Fibroblast of peridontal ligament (primary cell): ENCODE measurements at regions not wholly inside any gene's neighbourhood (a gene's known extent, or its start where the extent isn't known, plus 50 kb on each side); places are given as distances from the start of the nearest gene placed in this dataset.

ENCODE experiments used
- DNase-seq: peaks from one replicate; pipeline ENCODE4 v3.0.0-alpha.2; 2010; ENCODE audit errors: extremely low read depth

DNA sequence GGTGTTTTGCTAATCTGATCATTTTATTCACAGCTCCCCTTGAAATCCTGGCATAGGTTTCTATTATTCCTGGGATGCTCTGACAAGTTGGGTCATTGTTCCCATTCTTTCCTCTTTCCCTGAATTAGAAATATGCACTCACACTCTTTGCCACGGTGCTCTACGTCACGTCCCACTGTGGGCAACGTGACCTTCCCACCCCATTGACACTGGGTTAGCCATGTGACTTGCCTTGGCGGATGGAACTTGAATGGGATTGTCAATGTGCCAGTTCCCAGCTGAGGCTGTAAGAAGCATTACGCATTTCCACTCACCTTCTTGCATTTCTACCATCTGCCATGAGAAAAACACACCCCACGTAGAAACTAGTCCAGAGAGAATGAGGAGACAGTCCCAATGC lies 492.4 kb downstream of the SHISA9 start:
- DNase-seq = no peak

DNA sequence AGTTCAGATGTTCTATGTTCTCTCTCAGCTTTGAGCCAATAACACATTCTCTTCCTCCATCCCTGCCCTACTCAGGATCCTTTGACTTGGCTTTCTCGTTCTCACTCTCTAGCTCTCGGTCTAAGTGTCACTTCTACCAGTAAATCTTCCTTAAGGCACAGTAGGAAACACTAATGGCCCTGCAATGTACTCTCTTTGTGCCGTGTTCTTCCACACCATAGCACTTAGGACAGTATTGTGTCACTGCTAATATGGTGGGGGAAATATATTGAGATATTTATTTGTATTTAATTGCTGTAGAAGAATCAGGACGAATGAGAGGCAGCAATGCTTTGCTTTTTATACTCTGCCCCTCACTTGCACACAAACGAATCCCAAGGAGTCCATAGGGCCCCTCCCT lies 493.1 kb downstream of the SHISA9 start:
- no peak for DNase-seq

DNA sequence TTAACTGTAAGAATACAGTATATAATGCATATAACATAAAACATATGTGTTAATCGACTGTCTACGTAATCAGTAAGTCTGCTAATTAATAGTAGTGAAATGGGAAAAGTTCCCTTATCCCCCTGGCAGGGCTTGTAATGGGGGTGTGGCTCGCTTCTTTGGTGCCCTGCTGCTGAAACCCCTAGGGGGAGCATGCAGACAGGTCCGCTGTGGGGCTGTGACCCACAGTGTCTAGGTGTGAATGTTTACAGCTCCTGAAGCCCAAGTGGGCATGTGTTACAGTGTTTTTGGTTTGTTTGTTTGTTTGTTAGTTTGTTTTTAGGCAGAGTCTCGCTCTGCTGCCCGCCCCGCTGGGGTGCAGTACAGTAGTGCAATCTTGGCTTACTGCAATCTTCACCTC lies 495.7 kb downstream of the SHISA9 start:
- DNase-seq = no peak

DNA sequence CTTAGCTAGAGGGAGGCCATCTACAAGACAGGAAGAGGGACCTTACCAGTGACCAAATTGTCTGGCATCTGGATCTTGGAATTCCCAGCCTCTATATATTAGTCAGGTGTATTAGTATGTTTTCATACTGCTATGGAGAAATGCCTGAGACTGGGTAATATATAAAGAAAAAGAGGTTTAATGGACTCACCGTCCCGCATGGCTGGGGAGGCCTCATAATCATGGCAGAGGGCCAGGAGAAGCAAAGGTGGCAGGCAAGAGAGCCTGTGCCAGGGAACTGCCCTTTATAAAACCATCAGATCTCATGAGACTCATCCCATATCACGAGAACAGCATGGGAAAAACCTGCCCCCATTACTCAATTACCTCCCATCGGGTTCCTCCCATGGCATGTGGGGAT lies 500.2 kb downstream of the SHISA9 start:
- no peak for DNase-seq

DNA sequence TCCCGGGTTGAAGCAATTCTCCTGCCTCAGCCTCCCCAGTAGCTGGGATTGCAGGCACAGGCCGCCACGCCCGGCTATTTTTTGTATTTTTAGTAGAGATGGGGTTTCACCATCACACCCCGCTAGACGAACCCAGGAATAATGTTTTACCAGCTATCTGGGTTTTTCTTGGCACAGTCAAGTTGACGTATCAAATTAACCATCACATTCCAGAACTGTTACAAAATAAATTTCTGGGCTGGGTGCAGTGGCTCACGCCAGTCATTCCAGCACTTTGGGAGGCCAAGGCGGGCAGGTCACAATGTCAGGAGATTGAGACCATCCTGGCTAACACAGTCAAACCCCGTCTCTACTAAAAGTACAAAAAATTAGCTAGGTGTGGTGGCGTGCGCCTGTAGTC lies 501.2 kb downstream of the SHISA9 start:
- no peak for DNase-seq

DNA sequence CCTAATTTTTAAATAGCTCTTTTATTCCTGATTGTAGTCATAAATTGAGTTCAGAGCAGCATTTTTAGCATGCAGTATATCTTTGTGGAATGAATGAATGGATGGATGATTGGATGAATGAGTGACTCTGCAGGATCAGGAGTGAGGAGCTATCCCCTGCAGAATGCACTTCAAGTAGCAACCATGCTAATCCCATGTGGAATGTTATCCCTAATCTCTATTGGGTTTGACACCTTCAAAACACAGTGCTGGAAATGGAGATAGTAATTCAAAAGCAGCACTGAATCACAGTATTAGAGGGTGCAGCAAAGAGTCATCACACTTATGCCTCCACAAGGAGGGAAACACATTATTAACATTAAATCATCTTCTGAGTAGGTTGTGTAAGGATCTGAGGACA lies 501.9 kb downstream of the SHISA9 start:
- no peak for DNase-seq

DNA sequence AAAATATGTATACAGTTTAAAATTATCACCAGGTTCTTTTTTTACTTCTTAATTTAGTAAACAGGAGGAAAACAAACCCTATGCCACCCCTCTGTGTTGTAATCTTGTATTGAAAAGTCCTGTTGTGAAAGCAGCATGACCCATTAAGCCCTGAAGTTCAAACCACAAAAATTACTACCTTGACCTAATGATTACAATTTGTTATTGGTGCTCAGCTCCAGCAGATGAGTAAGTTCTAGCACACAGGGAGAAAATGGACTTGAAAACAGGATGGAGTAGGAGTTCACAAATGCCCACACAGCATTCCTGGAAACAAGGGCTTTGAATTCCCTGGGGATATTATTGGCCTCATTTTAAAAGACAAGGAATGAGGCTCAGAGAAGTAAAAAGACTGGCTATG lies 505.8 kb upstream of the ERCC4 start:
- DNase-seq = no peak

DNA sequence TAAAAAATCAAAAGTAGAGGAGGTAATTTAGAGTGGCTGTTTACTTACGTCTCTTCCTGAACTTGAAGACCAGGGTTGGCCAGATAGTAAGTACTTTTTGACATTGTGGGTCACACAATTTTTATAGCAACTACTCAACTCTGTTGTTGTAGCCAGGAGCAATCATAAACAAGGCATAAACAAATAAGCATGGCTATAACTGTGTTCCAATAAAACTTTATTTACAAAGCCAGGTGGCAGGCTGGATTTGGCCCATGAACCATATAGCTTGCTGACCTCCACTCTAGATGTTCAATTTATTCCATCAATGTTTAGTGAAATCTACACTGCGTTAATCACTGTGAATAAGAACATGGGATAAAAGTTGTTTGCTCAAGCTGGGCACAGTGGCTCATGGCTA lies 500.4 kb upstream of the ERCC4 start:
- no peak for DNase-seq

DNA sequence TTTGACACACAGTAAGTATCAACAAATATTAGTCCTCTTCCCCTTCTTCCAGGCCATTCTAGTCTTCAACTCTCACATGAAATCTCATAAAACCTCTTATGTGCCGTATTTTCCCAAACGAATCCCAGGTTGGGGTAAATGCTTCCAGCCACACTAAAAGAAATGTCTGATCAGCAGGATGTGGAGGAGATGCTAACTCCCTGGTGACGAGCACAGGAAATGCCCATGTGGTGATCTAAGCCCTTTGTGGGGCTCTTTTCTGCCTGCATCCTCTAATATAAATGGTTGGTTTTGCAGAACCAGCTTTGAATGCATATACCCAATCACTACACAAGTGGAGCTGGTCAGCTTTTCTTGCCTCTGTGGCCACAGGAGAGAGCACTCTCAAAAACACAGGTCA lies 498.2 kb upstream of the ERCC4 start:
- DNase-seq = no peak

DNA sequence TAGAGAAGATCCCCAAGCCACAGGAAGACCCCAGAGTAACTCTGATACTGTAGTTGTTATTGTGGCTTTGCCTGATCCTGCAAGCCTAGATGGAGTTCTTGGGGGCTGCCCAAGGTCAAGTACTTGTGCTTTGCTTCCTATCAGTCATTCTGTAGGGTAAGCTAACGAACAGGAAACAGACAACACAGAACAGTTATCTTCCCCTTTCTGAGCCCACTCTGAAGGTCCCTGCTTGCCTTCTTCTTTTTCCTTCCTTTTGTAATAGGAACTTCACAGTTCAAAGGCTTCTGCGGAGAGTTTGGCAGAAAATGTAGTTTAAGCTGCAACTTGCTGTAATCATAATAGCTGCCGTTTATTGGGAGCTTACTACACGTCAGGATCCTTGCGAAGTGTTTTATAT lies 494.1 kb upstream of the ERCC4 start:
- no peak for DNase-seq

DNA sequence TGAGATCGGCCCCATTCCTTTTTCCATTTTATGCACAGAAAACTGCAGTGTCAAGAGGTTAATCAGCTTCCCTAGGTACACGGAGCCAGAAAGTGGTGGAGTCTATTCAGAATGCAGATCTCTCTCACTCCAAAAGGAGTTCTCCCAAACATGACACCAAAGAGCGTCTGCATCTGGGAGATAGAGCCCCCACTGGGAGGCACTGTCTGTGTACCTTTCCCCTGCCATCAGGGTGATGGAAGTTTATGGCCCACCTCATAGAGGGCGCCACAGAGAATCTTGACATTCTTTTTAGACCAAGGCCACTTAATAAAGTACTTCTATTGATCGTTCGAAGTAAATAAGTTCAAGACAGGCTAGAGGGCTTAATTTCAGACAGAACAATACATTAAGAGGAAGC lies 493.7 kb upstream of the ERCC4 start:
- no peak for DNase-seq

DNA sequence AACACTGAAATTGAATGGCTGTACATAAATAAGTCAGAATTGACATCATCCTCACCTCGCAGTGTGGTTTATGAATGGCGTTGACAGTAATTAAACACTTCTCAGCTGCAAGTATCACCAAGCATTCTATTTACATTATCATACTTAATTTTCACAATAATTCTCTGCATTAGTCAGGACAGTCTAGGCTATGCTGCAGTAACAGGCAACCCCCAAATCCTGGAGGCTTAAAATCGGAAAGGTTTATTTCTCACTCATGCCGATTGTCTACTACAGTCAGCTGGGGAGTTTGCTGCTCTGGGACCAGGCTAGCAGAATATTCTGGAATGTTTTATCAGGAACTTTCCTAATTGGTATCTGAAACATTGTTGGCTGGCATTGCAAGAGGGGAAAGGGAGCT lies 493.2 kb upstream of the ERCC4 start:
- DNase-seq = no peak

DNA sequence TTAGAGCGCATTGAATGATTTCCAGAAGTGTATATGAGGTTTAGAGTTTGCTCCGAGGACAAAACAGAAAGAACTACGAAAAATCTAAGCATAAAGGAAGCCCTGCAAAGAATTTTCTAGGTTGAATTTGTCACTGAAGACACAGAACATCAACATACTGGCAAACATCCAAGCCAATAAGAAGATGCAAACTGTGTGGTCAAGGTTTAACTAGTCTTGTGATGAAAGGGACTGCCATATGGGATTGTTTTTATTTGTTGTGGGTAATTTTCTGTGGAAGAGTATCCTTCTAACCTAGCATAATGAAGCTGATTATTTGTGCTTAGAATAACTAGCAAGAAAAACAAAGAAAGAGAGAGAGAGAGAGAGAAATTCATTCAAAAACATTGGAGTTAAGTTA lies 492.0 kb upstream of the ERCC4 start:
- no peak for DNase-seq

DNA sequence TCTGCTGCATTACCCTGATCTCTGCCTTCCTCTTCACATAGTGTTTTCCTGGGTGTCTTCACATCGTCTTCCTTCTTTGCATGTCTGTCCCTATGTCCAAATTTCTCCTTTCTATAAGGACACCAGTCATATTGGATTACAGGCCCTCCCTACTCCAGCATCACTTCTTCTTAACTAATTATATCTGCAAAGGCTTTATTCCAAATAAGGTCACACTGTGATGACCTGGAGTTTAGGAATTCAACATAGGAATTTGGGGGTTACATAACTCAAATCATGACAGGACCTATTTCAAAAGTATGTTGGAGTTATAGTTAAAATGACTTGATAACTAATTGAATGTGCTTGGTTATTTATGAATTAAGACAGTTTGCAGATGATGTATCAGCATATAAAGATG lies 490.5 kb upstream of the ERCC4 start:
- no peak for DNase-seq

DNA sequence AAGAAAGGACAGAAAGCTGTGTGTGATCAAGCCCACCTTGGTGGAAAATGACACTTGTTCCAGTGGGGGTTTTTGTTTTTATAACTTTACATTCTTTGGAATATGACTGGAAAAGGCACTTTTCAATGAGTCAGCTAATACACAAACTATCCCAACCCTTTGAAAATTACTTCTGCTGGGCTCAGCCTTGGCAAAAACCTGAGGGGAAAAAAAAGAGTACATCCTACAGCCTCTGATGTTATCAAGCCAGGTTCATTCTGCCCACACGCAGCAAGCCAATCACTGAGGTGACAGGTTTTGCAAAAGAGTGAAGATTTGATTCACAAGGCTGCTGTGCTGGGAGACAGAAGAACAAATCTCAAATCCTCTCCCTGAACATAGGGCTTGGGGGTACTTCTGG lies 484.5 kb upstream of the ERCC4 start:
- no peak for DNase-seq

DNA sequence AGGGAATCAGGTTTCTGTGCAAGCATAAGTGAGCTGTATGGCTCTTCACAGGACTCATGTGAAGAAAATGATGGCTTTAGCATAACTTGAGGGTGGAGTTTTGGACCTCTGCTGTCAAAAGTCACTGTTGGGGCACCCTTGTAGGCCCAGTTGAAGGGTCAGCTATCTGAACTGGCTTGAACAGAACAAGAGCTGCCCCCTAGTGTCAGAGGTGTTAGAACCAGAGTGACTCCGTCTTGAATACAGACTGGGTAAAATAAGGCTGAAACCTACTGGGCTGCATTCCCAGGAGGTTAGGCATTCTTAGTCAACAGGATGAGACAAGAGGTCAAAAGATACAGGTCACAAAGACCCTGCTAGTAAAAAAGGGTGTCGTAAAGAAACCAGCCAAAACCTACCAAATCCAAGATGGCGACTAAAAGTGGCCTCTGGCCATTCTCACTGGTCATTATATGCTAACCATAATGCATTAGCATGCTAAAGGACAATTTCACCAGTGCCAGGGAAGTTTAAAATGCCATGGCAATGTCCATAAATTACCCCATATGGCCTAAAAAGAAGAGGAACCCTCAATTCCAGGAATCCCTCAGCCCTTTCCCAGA lies 484.0 kb upstream of the ERCC4 start:
- no peak for DNase-seq

DNA sequence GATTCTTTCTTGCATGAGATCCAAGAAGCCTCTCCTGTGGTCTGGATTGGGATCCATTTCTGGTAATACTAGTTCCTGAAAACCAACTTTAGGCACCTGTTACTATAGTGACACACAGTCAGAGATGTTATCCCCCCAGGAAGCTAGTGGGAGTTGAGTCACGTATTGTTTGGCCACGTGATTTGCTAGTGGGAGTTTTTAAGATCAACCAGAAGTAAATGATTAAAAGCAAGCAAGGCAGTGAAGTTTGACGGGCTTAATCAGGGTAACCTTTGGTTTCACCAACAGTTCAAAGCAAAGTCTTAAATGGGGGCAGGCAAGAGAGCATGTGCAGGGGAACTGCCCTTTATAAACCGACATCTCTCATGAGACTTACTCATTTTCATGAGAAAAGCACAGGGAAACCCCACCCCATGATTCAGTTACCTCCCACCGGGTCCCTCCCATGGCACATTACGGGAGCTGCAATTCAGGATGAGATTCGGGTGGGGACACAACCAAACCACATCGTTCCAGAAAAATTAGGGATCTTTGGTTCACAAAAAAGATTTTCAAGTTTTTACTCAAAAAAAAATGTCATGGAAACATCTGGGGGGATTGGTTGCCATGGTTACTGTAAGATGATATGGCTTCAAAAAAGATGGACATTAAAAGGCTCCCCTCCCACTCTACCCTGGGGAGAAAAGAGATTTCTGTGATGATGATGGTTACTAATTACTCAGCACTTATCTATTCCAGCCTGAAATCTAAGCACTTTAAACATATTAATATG lies 483.1 kb upstream of the ERCC4 start:
- DNase-seq = no peak

DNA sequence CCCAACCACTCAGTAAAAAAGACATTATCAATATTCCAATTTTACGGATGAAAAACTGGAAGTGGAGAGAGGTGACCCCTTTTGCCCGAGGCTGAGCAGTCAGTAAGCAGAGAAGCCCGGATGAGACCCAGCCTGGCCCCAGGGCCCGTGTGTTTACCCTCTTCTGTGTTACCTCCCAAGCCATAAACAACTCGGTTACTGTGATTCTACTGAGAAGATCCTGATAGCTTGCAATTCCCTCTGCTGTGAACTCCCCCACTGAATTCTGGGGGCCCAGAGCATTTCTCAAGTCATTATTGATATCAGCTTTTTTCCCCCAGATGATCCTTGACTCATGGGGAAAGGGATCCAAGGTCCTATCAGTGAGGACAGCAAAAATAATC lies 482.6 kb upstream of the ERCC4 start:
- DNase-seq = no peak

DNA sequence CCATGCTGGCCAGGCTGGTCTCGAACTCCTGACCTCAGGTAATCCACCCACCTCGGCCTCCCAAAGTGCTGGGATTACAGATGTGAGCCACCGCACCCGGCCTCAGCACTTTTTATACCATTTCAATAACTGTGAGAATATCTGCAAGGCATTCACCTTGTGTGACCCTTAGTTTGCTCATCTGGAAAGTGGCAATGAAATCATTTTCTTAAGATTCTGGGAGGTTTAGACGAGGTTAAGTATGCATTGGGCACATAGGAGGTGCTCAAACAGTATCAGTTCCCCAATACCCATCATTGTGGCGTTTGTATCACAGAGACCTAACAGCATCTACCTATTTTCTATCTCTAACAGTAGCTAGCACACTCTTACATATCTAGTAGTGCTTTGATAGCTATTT lies 481.9 kb upstream of the ERCC4 start:
- DNase-seq = no peak

DNA sequence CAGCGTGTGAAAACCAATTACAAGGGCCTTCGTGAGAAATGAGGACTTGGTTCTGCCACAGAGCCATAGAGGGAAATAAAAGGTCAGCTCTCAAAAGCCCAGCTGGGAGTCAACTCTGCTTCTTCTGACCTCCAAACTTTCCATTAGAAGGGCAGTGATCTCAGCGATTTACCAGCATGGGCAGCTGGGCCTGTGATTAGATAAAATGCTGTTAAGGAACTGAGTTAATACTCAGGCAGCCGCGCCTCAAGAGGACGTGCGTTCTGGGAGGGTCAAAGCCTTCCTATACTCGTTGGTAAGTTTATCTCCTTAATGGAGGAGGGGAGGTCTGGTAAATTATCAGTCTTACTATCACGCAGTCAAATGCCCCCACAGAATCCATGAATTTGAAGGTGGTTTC lies 480.2 kb upstream of the ERCC4 start:
- no peak for DNase-seq

DNA sequence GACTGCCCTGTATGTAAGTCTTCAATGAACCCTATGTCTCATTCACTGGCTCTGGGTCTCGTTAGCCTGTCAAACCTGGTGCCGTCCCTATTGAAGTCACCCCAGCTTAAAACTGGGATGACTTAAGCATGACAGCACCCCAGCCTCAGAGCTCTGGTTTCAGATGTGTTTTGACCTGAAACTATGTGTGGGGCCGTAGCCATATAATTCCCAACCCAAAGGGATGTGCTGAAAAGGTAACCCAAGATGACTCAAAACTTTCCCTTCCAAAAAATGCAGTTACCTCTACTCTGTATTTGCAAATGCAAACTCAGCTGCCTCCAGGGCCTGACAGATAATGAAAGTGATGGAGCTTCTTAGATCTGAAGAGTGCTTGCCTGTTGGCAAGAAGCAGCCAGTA lies 478.3 kb upstream of the ERCC4 start:
- no peak for DNase-seq

DNA sequence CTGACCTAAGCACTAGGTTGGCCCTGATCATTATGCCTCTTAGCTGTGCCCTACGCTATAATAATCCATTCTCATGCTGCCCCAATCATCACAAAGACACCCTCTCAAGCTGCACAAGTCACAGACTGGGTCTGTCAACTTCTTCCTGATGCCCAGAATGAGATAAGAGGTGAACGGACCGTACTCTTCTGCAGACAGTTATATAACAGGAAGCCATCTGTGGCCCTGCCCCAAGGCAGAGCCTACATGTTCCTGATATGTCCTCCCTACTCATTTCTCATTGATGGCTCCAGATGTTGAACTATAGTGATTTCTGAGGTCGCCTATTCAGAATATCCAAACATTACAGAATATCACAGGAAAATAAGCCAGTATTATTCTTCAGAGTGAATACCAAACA lies 471.6 kb upstream of the ERCC4 start:
- DNase-seq = no peak

DNA sequence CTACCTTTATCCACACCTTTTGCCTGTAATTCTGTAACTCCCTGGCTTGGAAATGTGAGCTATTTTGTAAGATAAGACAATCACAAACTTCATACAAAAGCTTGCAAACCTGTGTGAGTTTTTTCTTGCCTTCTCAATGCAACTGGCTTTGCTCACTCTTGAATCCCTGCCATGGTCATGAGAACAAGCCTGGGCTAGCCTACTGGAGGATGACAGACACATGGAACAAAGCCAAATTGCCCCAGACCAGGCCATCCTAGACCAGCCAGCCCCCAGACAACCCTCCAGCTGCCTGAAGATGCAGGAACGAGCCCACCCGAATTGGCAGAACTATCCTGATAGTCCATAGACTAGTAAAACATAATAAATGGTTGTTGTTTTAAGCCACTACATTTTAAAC lies 466.6 kb upstream of the ERCC4 start:
- DNase-seq = no peak

DNA sequence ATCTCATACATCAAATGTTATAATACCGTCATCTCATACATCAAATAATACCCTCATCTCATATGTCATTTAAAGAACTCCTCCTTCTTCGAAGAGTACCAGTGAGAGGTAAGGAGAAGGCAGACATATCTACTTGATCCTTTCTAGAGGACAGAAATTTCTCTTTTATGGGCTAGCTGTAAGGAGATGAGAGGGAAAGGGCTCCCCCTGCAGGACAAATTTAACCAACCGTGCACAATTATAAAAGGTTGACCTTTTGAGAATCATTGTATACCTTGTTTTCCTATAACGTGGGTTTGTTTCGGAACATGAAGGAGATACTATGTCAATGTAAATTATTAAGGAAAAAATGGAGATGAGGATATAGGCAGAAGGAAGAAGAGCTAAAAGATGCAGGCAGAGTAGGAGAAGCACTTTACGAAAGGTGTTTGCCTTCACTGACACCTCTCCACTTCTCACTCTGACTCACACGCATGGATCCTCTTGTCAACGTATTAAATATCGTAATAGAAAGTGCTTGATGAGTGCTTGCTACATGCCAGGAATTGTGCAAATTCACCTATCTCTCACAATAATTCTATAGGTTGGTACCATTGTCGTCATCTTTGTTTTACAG lies 465.9 kb upstream of the ERCC4 start:
- DNase-seq = no peak
